GM12865 (cell line): ENCODE measurements at regions not wholly inside any gene's neighbourhood (a gene's known extent, or its start where the extent isn't known, plus 50 kb on each side); places are given as distances from the start of the nearest gene placed in this dataset.

ENCODE experiments used
- DNase-seq: peaks from one replicate; pipeline ENCODE4 v3.0.0; 2010; ENCODE audit warnings: low read depth
- H3K4me3 ChIP-seq: 2 replicates; pipeline ENCODE4 v1.5.1; 2011; ENCODE audit warnings: mild to moderate bottlenecking, low read depth, low read length, control low read depth
- TF ChIP-seq, protein P1 (sequence below): IDR thresholded peaks from 2 replicates; pipeline ENCODE4 v1.5.1; 2011; ENCODE audit warnings: low read length, control low read depth, low read depth, inconsistent platforms; ENCODE audit not compliant: insufficient read depth; ENCODE audit errors: missing control alignments

DNA sequence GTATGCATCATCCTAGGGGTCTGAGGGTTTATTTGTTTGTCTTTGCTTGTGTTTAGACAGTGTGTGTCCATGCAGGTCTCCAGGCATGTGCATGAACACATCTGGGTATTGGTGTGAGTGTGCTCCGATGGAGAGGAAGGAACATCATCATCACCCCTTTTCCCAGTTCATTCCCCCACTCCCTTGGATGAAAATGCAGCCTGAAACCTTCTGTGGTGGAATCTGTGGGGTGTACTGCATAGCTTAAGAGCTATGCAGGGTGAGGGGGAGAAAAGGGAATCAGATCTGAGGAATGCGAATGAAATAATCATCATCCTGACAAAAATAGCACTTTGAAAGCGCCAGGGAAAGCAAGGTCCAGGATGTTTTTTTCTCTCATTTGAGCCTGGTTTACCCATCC, 520.1 kb downstream of the NTRK3 start:
- H3K4me3 ChIP-seq, result no peak overlapping the region
- TF ChIP-seq, protein P1, sequence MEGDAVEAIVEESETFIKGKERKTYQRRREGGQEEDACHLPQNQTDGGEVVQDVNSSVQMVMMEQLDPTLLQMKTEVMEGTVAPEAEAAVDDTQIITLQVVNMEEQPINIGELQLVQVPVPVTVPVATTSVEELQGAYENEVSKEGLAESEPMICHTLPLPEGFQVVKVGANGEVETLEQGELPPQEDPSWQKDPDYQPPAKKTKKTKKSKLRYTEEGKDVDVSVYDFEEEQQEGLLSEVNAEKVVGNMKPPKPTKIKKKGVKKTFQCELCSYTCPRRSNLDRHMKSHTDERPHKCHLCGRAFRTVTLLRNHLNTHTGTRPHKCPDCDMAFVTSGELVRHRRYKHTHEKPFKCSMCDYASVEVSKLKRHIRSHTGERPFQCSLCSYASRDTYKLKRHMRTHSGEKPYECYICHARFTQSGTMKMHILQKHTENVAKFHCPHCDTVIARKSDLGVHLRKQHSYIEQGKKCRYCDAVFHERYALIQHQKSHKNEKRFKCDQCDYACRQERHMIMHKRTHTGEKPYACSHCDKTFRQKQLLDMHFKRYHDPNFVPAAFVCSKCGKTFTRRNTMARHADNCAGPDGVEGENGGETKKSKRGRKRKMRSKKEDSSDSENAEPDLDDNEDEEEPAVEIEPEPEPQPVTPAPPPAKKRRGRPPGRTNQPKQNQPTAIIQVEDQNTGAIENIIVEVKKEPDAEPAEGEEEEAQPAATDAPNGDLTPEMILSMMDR, result no peak
- DNase-seq, result no peak

DNA sequence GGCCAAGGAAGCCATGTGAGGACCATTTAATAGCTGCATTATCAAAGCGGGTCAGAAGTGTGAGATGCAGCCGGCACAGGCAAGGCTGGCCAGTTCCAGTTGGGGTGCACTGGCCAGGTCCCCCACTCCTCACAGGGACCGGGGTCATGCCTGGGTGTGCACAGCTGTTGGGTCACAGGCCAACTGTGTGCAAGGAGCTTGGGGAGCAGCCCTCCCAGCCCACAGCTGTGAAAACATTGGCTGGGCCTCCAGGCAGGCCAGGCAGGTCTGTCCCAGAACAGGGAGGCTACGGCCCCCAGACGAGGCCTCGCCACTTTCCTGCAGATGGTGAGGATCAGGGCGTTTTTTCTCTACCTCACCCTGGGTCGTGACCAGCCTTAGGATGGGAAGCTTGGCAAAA, 521.0 kb downstream of the NTRK3 start:
- TF ChIP-seq, protein P1, result no peak
- no peak for DNase-seq
- no peak overlapping the region for H3K4me3 ChIP-seq

DNA sequence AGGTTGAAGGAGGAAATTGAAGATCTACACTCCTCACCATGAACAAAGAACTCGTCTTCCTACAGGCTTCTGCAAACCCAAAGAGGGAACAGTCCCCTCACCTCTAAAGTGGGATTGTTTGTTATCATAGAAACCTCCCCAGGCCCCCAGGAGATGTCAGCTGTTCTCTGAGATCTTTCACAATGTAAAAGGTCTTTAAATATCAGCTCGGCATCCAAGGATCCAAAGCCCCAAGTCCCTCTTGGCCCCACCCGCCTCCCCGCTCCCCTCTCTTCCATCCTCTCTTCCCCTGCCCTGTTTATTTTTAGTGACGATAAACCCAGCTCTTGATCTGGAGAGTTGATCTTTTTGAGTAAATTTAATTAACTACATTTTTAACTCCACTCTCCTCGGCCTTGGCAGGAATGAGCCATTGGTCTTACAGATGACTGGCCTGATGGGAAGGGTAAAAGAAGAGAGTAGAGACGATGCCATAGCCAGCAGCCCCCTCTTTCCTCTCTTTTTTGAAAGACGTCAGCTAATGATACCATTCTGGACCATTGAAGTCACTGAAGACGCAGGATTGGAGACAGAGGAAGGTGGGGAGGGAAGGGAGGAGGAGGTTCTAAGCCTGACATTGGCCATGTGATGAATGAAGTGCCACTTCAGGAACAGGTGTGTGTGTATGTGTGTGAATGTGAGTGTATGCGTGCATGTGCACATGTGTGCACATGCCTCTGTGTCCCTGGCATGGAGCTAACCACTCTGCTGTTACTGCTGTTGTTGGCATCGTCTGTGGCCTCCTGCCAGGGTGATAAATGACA, 521.8 kb downstream of the NTRK3 start:
- no peak for DNase-seq
- TF ChIP-seq, protein P1, result no peak
- H3K4me3 ChIP-seq, result no peak overlapping the region

DNA sequence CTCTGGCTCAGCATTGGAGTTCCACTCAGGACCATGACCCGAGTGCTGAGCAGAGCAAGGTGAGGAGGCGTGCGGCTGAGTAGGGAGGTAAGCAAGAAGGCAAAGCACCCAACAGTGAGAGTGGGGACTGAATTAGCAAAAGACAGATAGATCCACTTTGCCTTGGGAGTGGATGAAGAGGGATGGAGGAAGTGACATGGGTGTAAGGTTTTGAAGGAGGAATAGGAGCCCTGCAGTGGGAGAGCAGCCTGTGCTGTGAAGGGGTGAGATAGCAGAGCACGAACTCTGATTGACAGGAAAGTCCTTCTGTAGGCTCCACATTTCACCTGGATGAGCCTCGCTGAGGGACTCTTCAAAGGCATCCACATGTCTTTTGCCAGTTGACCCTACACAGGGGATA, 522.6 kb downstream of the NTRK3 start:
- no peak overlapping the region for H3K4me3 ChIP-seq
- DNase-seq, result no peak
- TF ChIP-seq, protein P1, result no peak

DNA sequence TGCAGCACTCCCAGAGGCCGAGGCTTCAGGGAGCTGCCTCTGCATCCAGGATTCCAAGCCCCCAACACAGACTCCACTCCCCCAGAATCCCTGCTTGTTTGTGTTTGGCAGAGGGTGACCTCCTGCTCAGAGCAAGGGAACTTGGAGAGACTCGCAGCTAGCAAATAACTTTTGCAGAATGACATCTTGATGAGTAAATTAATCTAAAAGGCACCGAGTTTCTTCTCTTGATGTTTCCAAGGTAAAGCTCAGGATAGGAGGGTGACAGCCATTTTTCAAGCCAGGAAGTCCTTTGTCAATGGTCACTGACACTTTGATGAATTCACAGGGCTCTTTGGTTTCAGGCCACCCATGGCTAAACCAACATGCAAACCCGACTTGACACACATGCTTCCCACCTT, 523.0 kb downstream of the NTRK3 start:
- TF ChIP-seq, protein P1, result no peak
- no peak overlapping the region for H3K4me3 ChIP-seq
- DNase-seq, result no peak

DNA sequence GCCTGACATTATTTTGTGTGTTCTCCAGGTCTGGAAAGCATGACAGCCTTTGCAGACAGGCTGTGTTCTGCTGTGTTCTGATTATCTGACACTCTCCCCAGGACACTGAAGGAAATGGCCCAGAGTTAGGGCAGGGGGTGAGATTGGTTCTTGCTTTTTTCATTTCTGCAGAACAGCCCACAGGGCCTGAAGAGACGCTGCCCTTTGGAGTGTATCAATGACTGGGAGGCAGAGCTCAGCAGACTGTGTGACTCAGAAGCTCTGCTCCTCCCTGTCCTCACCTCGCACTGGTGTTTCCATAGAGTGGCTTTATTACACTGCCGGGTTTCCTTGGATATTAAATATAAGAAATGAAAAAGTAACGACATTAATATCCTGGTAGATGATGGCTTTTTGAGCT, 523.6 kb downstream of the NTRK3 start:
- TF ChIP-seq, protein P1, result no peak
- H3K4me3 ChIP-seq, result no peak overlapping the region
- no peak for DNase-seq

DNA sequence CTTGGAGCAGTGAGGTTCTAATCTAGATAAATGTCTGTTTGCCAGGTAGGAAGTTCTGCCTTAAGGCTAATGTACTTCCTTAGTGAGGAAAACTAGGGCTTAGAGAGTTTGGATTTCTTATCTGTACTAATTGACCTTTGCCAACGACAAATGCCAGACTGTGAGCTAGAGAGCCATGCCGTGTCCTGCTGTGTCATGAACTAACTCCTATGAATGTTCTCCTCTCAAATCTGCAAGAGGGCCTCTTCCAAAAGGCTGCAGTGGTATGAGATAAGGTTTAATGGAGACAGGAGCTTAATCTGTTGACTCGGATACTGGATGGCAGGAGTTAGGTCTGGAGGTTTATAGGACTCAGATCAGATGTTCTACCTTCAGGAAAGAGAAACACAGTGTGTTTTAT, 524.9 kb downstream of the NTRK3 start:
- H3K4me3 ChIP-seq, result no peak overlapping the region
- TF ChIP-seq, protein P1, result no peak
- no peak for DNase-seq
